CD4-positive, alpha-beta T cell treated with Interleukin-6 at 100 ng/mL for 8 hours (primary cell): ENCODE measurements at regions not wholly inside any gene's neighbourhood (a gene's known extent, or its start where the extent isn't known, plus 50 kb on each side); places are given as distances from the start of the nearest gene placed in this dataset.
"Not testable (repeated sequence)": the region's sequence is repeated elsewhere in the genome, so short reads cannot be mapped to it uniquely, and the experiment has no call there.

ENCODE experiments used
- DNase-seq: peaks from one replicate; pipeline ENCODE4 v3.0.0-alpha.2; 2020; ENCODE audit warnings: mixed read lengths, low spot score

DNA sequence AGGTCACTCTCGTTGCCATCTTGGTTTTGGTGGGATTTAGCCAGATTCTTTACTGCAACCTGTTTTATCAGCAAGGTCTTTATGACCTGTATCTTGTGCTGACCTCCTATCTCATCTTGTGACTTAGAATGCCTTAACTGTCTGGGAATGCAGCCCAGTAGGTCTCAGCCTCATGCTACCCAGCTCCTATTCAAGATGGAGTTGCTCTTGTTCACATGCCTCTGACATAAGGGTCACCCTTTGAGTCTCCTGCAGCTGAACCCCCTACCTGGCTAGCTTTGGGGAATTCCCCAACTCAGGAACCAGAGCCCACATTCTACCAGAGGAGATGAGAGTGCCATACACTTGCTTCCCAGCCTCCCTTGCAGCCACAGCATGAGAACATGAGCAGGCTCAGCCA is 123.0 kb upstream of the ARHGEF3 start:
- not testable (repeated sequence) for DNase-seq

GRCh38 chr3:56923526-56924224 is 121.9 kb upstream of the ARHGEF3 start:
- peak; percentile 67 for DNase-seq

- peak; percentile 29 for DNase-seq
Measured at GRCh38 chr3:56921573-56922453, 120.1 kb upstream of the ARHGEF3 start.

- no peak for DNase-seq
Measured at GRCh38 chr3:56919797-56920195, 118.0 kb upstream of the ARHGEF3 start.

GRCh38 chr3:56919137-56919796 is 117.5 kb upstream of the ARHGEF3 start:
- no peak for DNase-seq

- DNase-seq: no peak
Measured at GRCh38 chr3:56918111-56918568, 116.4 kb upstream of the ARHGEF3 start.

GRCh38 chr3:56917361-56918110 is 115.8 kb upstream of the ARHGEF3 start:
- peak; percentile 31 for DNase-seq

DNA sequence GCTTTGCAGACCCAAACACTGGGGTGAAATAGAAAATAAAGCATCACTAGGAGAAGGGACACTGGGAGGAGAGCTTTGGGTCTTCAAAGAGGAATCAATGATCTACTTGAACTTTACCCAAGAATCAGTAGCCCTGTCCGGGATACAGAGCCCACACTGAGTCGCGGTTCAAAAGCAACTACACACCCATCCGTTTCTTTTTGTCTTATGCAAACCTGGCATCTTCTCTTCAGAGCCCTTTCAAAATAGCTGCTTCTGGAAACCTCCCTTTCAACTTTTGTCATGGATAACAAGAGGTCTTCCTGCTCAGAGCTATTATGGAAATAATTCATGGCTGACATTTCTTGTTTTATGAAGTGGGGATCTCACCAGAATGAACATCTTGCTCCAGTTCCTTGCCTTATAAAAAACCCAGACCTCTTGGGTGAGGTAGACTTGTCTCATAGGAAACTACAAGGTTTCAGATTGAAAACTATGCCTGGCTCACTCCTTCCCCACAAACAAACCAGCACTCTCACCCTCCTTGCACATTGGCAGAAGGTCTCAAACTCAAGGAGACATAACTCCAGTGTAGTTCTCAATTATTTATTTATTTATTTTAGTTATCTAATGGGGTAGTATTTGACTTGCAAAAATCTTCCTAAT is 115.1 kb upstream of the ARHGEF3 start:
- DNase-seq: no peak

DNA sequence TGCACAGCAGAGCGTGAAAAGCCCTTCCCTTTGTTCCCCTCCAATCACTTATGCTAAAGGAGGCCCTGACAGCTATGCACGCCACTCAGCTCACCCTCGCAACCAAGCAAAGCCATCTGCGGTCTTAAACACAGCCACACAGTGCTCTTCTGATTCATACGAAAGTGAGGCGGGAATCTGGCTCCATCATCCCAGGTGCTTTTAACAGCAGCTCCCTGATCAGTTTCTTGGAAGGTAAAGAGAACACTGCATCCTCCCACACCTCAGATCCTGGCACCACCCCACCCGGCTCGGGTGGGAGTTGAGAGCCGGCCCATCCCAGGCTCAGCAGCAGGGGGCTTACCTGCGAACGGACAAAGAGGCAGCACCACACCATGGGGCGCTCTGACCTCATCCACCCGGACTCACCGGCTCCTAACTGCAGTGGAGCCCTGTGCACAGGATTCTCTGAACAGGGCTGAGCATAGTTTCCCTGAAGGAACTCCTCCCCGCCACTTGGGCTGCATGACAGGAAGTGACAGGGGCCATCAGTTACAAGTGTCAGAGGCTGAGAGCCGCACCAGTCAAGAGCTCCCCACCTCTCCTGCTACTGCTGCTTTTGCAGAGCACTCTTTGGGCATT is 114.3 kb upstream of the ARHGEF3 start:
- peak; percentile 80 for DNase-seq

DNA sequence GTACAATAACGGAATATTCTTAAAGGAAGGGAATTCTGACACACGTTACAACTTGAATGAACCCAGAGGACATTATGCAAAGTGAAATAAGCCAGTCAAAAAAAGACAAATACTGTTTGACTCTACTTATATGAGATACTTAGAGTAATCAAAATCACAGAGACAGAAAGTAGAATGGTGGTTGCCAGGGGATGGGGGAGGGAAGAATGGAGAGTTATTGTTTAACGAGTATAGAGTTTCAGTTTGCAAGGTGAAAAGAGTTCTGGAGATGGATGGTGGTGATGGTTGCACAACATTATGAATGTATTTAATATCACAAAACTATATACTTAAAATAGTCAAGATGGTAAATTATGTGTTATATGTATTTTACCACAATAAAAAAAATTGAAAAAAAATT is 112.9 kb upstream of the ARHGEF3 start:
- no peak for DNase-seq

DNA sequence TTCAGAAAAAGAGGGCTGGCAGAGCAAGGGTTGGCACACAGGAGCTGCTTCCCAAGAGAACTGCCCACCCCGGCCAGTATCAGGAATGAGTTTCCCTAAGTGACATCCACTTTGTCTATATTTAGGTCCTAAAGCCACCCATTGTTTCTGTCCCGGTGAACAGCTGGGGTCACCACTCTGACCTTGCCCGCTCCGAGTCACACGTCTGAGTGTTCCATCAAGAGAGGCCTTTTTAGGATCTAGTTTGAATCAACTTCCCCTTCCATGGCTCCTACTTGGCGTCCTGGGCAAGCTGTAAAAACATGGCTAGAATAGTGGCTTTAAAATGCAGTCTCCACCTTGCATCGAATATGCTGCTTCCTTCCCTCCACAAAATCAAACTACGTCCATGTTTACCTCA is 109.6 kb upstream of the ARHGEF3 start:
- DNase-seq: no peak

DNA sequence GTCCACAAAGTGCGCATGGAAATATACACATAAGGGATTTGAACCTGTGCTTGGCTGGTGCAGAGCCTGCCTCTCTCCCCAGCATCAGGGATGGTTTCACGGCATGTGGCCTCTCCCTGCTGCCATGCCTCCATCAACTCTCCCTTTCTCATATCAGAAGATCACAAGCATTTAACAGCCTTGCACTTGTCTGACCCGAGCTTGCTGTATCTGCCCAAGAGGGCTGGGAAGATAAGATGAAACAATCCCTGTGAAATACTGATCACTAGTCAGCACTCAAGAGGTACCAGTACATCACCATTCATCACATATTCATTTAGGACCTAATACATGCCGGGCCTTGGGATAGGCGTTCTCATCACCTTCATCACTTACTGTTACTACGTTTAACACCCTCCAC is 107.6 kb upstream of the ARHGEF3 start:
- no peak for DNase-seq

DNA sequence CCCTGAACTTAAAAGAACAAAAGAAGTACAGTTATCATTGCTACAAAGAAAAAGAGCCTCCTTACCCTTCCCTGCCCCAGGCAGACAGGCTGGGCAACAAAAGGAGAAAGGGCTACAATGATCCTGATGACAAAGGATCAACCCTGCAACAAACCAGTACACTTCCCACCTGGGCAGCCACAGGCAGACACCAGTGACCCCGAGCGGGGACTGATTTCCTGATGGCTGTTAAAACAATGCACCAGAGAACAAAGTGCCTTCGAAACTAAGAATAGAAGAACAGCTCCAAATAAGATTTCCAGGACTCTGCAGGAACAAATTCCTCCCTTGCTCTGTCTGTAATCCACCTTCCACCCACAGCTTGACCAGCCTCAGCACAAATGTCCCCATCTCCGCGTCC is 106.3 kb upstream of the ARHGEF3 start:
- DNase-seq: no peak

GRCh38 chr3:56904552-56905215 is 102.9 kb upstream of the ARHGEF3 start:
- no peak for DNase-seq

DNA sequence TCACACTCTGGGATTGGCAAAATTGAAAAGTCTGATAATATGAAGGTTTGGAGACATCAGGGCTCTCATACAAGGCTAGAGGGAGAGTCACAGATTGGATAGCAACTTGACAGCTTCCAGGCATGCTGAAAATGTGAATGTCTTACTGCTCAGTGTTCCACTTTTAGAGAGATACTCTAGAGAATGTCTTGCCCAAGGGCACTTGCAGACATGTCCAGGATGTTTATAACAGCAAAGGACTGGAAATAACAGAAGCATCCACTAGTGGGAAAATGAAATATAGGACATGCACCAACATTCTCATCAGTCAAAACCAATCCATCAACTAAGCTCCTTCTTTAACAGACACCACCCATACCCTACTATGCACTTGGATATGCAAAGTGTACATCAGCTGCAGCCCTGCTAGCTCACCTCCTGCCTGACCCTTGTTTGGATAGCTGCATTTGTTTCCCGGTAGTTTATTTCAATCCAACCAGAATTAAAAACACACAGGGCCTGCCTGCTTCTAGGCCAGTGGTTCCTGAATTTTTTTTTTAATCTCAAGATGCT is 101.6 kb upstream of the ARHGEF3 start:
- DNase-seq: no peak

- DNase-seq: no peak
Measured at GRCh38 chr3:56902468-56903160, 100.9 kb upstream of the ARHGEF3 start.

DNA sequence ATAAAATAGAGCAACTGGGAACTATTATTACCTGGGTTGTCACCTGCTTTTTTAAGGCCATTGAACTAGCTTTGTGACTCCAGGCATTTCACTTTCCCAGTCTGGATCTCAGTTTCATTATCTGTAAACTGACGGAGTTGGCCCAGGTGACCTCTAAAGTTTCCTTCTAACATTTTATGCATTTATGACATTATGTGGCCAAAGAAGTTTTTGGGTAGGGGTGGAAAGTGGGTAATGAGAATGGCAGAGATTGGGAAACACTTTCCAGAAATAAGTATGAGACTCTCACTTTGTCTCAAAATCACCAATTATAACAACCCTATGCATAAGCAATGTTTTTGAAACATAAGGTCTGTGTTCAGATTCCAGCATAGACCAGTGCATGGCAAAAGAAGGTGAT is 99.1 kb upstream of the ARHGEF3 start:
- DNase-seq: no peak

DNA sequence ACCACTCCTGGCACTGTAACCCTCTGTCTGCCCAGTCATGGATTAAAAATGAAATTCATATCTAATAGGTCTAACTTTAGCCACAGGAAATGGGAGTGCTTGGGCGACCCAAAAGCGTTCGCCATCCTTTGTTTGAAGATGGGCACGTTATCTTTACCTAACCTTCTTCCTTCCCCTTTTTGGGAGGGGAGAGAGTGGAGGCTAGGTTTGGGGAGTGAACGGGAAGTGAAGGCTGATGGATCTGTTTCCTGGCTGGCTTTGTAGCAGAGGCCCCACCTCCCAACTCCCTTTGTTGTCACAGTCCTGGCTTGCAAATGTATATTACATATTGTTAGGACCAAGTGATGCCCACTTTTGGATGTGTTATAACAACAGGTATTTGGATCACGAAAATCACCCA is 98.1 kb upstream of the ARHGEF3 start:
- no peak for DNase-seq

- no peak for DNase-seq
Measured at GRCh38 chr3:56899078-56899477, 97.3 kb upstream of the ARHGEF3 start.

GRCh38 chr3:56896357-56896756 is 94.6 kb upstream of the ARHGEF3 start:
- DNase-seq: no peak
